Keratinocyte (primary cell): ENCODE measurements at regions not wholly inside any gene's neighbourhood (a gene's known extent, or its start where the extent isn't known, plus 50 kb on each side); places are given as distances from the start of the nearest gene placed in this dataset.

Source experiments
- DNase-seq: peaks from one replicate; pipeline ENCODE4 v3.0.0-alpha.2; 2011; ENCODE audit warnings: low read depth, missing footprints, low spot score
- FAIRE-seq: peaks from 2 replicates; lab custom pipeline; 2011; peaks lifted over from hg19 to GRCh38; lab: Jason Lieb, UNC
- H2AFZ ChIP-seq: 2 replicates; pipeline ENCODE4 v1.6.0; 2012; ENCODE audit warnings: low read length, control low read depth, inconsistent platforms; ENCODE audit not compliant: control insufficient read depth
- H3K27ac ChIP-seq: 2 replicates; pipeline ENCODE4 v1.5.1; 2011; ENCODE audit warnings: low read length; ENCODE audit not compliant: control insufficient read depth, insufficient read depth
- H3K27me3 ChIP-seq: 3 replicates; pipeline ENCODE4 v1.6.0; 2011; ENCODE audit warnings: low read length; ENCODE audit not compliant: control insufficient read depth, insufficient read depth; ENCODE audit errors: extremely low read depth
- H3K36me3 ChIP-seq, 2 experiments: 2 replicates in 1 of 2; 3 replicates in 1 of 2; pipeline ENCODE4 v1.5.1; 2011; ENCODE audit warnings: low read length in 2 of 2, mild to moderate bottlenecking in 1 of 2; ENCODE audit not compliant: control insufficient read depth in 2 of 2, insufficient read depth in 2 of 2; ENCODE audit errors: extremely low read depth in 1 of 2
- H3K4me1 ChIP-seq: 3 replicates; pipeline ENCODE4 v1.5.1; 2011; ENCODE audit warnings: low read length; ENCODE audit not compliant: control insufficient read depth, insufficient read depth; ENCODE audit errors: extremely low read depth
- H3K4me2 ChIP-seq: 3 replicates; pipeline ENCODE4 v1.6.0; 2011; ENCODE audit warnings: low read depth, low read length; ENCODE audit not compliant: control insufficient read depth, insufficient read depth; ENCODE audit errors: extremely low read depth
- H3K4me3 ChIP-seq, 3 experiments: fragments of 200-600 bp in 1 of 3; sonication (generic) in 1 of 3; 2 replicates in 2 of 3; 3 replicates in 1 of 3; pipeline ENCODE4 v1.5.1; 2011 to 2016; ENCODE audit warnings: low read length in 3 of 3, mild to moderate bottlenecking in 3 of 3, control low read depth in 2 of 3, inconsistent platforms in 1 of 3, low read depth in 1 of 3, mixed read lengths in 1 of 3, mixed run types in 1 of 3, moderate library complexity in 1 of 3; ENCODE audit not compliant: control insufficient read depth in 2 of 3, insufficient read depth in 2 of 3; ENCODE audit errors: extremely low read depth in 1 of 3
- H3K79me2 ChIP-seq: 2 replicates; pipeline ENCODE4 v1.6.0; 2012; ENCODE audit warnings: low read length; ENCODE audit not compliant: control insufficient read depth, insufficient read depth
- H3K9ac ChIP-seq: 3 replicates; pipeline ENCODE4 v1.6.0; 2011; ENCODE audit warnings: low read length; ENCODE audit not compliant: control insufficient read depth, insufficient read depth; ENCODE audit errors: extremely low read depth
- H3K9me1 ChIP-seq: 3 replicates; pipeline ENCODE4 v1.6.0; 2011; ENCODE audit warnings: low read length; ENCODE audit not compliant: control insufficient read depth, insufficient read depth; ENCODE audit errors: extremely low read depth
- H3K9me3 ChIP-seq: 2 replicates; pipeline ENCODE4 v1.5.1; 2012; ENCODE audit warnings: low read depth, low read length; ENCODE audit not compliant: control insufficient read depth
- H4K20me1 ChIP-seq: 3 replicates; pipeline ENCODE4 v1.6.0; 2011; ENCODE audit warnings: low read length; ENCODE audit not compliant: control insufficient read depth, insufficient read depth; ENCODE audit errors: extremely low read depth
- EZH2 ChIP-seq: IDR thresholded peaks from one replicate; pipeline ENCODE4 v1.6.1; 2012; ENCODE audit warnings: inconsistent platforms, mild to moderate bottlenecking, low read length, moderate library complexity
- dilution Hi-C: fragments of 300-500 bp; cut with MboI; formaldehyde crosslinking; loops from one replicate; pipeline ENCODE4 v1.7.0; 2020; ENCODE audit warnings: low sequenced_read_pairs; ENCODE audit not compliant: extremely low pct_ligation_motif_present
- TF ChIP-seq, protein P1 (sequence below), 3 experiments: IDR thresholded peaks in 1 of 3; conservative IDR thresholded peaks in 1 of 3; optimal IDR thresholded peaks in 1 of 3; 2 replicates in 2 of 3; 3 replicates in 1 of 3; pipeline versions ENCODE3 to v1.5.1; 2011; ENCODE audit warnings: low read length in 3 of 3, mild to moderate bottlenecking in 3 of 3, moderate library complexity in 2 of 3, control low read depth in 1 of 3, inconsistent platforms in 1 of 3; ENCODE audit not compliant: insufficient read depth in 2 of 3; ENCODE audit errors: extremely low read depth in 1 of 3

DNA sequence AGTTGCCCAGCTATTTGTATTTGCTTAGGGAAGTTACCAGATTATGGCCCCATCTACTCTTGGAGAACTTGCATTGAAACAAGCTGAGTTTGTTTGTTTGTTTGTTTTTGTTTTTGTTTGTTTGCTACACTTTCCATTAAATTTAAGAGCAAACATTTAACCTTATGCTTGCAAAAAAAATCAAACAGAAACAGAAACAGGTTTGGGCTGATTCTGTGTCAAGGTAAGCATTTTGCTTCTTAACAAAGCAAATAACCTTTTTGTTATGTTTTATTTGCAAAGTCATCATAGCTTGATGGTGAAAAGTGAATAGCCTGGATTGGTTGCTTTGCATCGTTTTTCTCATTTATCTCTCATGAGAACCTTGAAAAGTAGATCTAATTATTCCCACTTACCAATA lies 531.8 kb downstream of the EFNB2 start:
- Histone ChIP-seq H3K9me3 (no peaks in the 10 kb centered on the region), H2AFZ (no peak overlapping the region), H3K27ac (no peak overlapping the region), H3K36me3 (no peaks in the 10 kb centered on the region), H4K20me1 (no peaks in the 10 kb centered on the region), H3K4me3 (no peak overlapping the region), H3K4me2 (no peak overlapping the region), H3K79me2 (no peaks in the 10 kb centered on the region), H3K27me3 (no peaks in the 10 kb centered on the region), H3K9me1 (no peaks in the 10 kb centered on the region), H3K9ac (no peak overlapping the region), H3K4me1 (no peaks in the 10 kb centered on the region)
- DNase-seq, result no peak
- TF ChIP-seq, protein P1, sequence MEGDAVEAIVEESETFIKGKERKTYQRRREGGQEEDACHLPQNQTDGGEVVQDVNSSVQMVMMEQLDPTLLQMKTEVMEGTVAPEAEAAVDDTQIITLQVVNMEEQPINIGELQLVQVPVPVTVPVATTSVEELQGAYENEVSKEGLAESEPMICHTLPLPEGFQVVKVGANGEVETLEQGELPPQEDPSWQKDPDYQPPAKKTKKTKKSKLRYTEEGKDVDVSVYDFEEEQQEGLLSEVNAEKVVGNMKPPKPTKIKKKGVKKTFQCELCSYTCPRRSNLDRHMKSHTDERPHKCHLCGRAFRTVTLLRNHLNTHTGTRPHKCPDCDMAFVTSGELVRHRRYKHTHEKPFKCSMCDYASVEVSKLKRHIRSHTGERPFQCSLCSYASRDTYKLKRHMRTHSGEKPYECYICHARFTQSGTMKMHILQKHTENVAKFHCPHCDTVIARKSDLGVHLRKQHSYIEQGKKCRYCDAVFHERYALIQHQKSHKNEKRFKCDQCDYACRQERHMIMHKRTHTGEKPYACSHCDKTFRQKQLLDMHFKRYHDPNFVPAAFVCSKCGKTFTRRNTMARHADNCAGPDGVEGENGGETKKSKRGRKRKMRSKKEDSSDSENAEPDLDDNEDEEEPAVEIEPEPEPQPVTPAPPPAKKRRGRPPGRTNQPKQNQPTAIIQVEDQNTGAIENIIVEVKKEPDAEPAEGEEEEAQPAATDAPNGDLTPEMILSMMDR (optimal IDR thresholded peaks at IDR 0.05 in 1 of 3, IDR thresholded peaks at IDR 0.05 in 1 of 3, conservative IDR thresholded peaks at IDR 0.05 in 1 of 3; ENCODE audit: extremely low read depth in 1 of 3, insufficient read depth in 2 of 3, low read length in 3 of 3), result no peak
- TF ChIP-seq EZH2, result no peak
- no peak for FAIRE-seq
- dilution Hi-C loops, result no loop called here

DNA sequence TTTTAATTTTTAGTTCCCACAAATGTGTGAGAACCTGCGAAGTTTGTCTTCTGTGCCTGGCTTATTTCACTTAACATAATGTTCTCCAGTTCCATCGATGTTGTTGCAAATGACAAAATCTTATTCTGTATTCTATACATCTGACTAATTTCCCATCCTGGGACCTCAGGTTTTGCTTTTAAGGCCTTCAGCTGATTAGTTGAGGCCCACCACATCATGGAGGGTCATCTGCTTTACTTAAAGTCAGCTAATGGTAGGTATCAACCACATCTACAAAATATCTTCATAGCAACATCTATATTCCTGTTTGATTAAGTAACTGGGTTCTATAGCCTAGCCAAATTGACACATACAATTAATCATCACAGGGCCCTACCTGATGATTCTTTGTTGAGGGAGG lies 534.0 kb downstream of the EFNB2 start:
- Histone ChIP-seq H3K4me1 (no peaks in the 10 kb centered on the region), H4K20me1 (no peaks in the 10 kb centered on the region), H2AFZ (no peak overlapping the region), H3K36me3 (no peaks in the 10 kb centered on the region), H3K27ac (no peak overlapping the region), H3K4me3 (no peak overlapping the region), H3K79me2 (no peaks in the 10 kb centered on the region), H3K9ac (no peak overlapping the region), H3K27me3 (no peaks in the 10 kb centered on the region), H3K9me3 (no peaks in the 10 kb centered on the region), H3K4me2 (no peak overlapping the region), H3K9me1 (no peaks in the 10 kb centered on the region)
- no peak for FAIRE-seq
- TF ChIP-seq, protein P1 (optimal IDR thresholded peaks at IDR 0.05 in 1 of 3, IDR thresholded peaks at IDR 0.05 in 1 of 3, conservative IDR thresholded peaks at IDR 0.05 in 1 of 3; ENCODE audit: extremely low read depth in 1 of 3, insufficient read depth in 2 of 3, low read length in 3 of 3), result no peak
- TF ChIP-seq EZH2, result no peak
- dilution Hi-C loops, result no loop called here
- no peak for DNase-seq
